Muscle of leg (tissue), 3 donors: ENCODE measurements at regions not wholly inside any gene's neighbourhood (a gene's known extent, or its start where the extent isn't known, plus 50 kb on each side); places are given as distances from the start of the nearest gene placed in this dataset.
A peak's percentile ranks its signal among the peaks of the same experiment; 100 is the strongest.
"Not testable (repeated sequence)": the region's sequence is repeated elsewhere in the genome, so short reads cannot be mapped to it uniquely, and the experiment has no call there.

Experiments
- DNase-seq: peaks from one replicate; pipeline ENCODE4 v3.0.0; 2013
- H3K27ac ChIP-seq: one replicate; pipeline ENCODE4 v1.5.1; 2013; ENCODE audit warnings: mild to moderate bottlenecking, low read length, control low read depth
- H3K27me3 ChIP-seq: one replicate; pipeline ENCODE4 v1.6.1; 2013; ENCODE audit warnings: low read length; ENCODE audit not compliant: control insufficient read depth, insufficient read depth
- H3K36me3 ChIP-seq: one replicate; pipeline ENCODE4 v1.6.1; 2013; ENCODE audit warnings: low read length; ENCODE audit not compliant: control insufficient read depth, insufficient read depth
- H3K4me1 ChIP-seq: one replicate; pipeline ENCODE4 v1.6.1; 2013; ENCODE audit warnings: low read length; ENCODE audit not compliant: control insufficient read depth, insufficient read depth
- H3K4me3 ChIP-seq: one replicate; pipeline ENCODE4 v1.5.1; 2013; ENCODE audit warnings: low read length, control low read depth
- H3K9me3 ChIP-seq: replicated peaks from 2 replicates; pipeline ENCODE4 v1.6.1; 2013; ENCODE audit warnings: low read depth, low read length; ENCODE audit not compliant: control insufficient read depth
- WGBS: methylation state at CpG from one replicate; pipeline ENCODE4 v1.1.5; 2013; ENCODE audit warnings: missing lambda C conversion rate; ENCODE audit not compliant: insufficient coverage; 5-methylcytosine and 5-hydroxymethylcytosine counted together

- Histone ChIP-seq H3K27ac (no peak overlapping the region), H3K36me3 (no peaks in the 10 kb centered on the region), H3K9me3 (no peaks in the 10 kb centered on the region), H3K27me3 (no peaks in the 10 kb centered on the region), H3K4me1 (peaks cover 6% of the 10 kb centered on the region), H3K4me3 (no peak overlapping the region)
- no peak for DNase-seq
- WGBS = 100% methylated on average over 2 of the region's 4 CpGs
Observed at GRCh38 chr21:34219334-34220060, 144.3 kb upstream of the KCNE2 start.

GRCh38 chr21:34220556-34221195 lies 143.1 kb upstream of the KCNE2 start:
- DNase-seq = no peak
- H3K27me3 ChIP-seq = no peaks in the 10 kb centered on the region
- WGBS = no CpG with 5 or more reads among the region's 1 CpG
- no peak overlapping the region for H3K27ac ChIP-seq
- H3K4me1 ChIP-seq = peaks cover 5% of the 10 kb centered on the region
- no peaks in the 10 kb centered on the region for H3K36me3 ChIP-seq
- H3K4me3 ChIP-seq = no peak overlapping the region
- no peaks in the 10 kb centered on the region for H3K9me3 ChIP-seq

- 86% methylated on average over 5 of the region's 11 CpGs for WGBS
- peaks cover 2% of the 10 kb centered on the region for H3K4me1 ChIP-seq
- H3K9me3 ChIP-seq = no peaks in the 10 kb centered on the region
- DNase-seq = peak; percentile 48
- no peaks in the 10 kb centered on the region for H3K36me3 ChIP-seq
- H3K27ac ChIP-seq = no peak overlapping the region
- H3K27me3 ChIP-seq = no peaks in the 10 kb centered on the region
- no peak overlapping the region for H3K4me3 ChIP-seq
Observed at GRCh38 chr21:34221331-34222030, 142.3 kb upstream of the KCNE2 start.

- DNase-seq = no peak
- no peak overlapping the region for H3K27ac ChIP-seq
- no peaks in the 10 kb centered on the region for H3K9me3 ChIP-seq
- no peaks in the 10 kb centered on the region for H3K27me3 ChIP-seq
- WGBS = 87% methylated on average over 12 of the region's 14 CpGs
- no peak overlapping the region for H3K4me3 ChIP-seq
- no peaks in the 10 kb centered on the region for H3K36me3 ChIP-seq
- H3K4me1 ChIP-seq = no peaks in the 10 kb centered on the region
Observed at GRCh38 chr21:34222031-34222335, 141.8 kb upstream of the KCNE2 start.

- Histone ChIP-seq H3K4me1 (no peaks in the 10 kb centered on the region), H3K4me3 (no peak overlapping the region), H3K9me3 (no peaks in the 10 kb centered on the region), H3K27me3 (no peaks in the 10 kb centered on the region), H3K36me3 (no peaks in the 10 kb centered on the region), H3K27ac (no peak overlapping the region)
- no peak for DNase-seq
- no CpG with 5 or more reads among the region's 2 CpGs for WGBS
Observed at GRCh38 chr21:34223376-34223775, 140.4 kb upstream of the KCNE2 start.

- Histone ChIP-seq H3K36me3 (no peaks in the 10 kb centered on the region), H3K4me3 (no peak overlapping the region), H3K4me1 (no peaks in the 10 kb centered on the region), H3K27me3 (no peaks in the 10 kb centered on the region), H3K27ac (no peak overlapping the region), H3K9me3 (no peaks in the 10 kb centered on the region)
- DNase-seq = peak; percentile 16
- 65% methylated on average over 4 of the region's 7 CpGs for WGBS
Observed at GRCh38 chr21:34227386-34227852, 136.4 kb upstream of the KCNE2 start.

GRCh38 chr21:34228792-34229191 lies 135.0 kb upstream of the KCNE2 start:
- Histone ChIP-seq H3K27ac (no peak overlapping the region), H3K9me3 (no peaks in the 10 kb centered on the region), H3K4me3 (no peak overlapping the region), H3K4me1 (no peaks in the 10 kb centered on the region), H3K27me3 (no peaks in the 10 kb centered on the region), H3K36me3 (no peaks in the 10 kb centered on the region)
- DNase-seq = no peak
- 100% methylated on average over 3 of the region's 4 CpGs for WGBS

GRCh38 chr21:34229353-34229752 lies 134.5 kb upstream of the KCNE2 start:
- no peaks in the 10 kb centered on the region for H3K36me3 ChIP-seq
- no CpG with 5 or more reads among the region's 4 CpGs for WGBS

GRCh38 chr21:34233741-34234140 lies 130.1 kb upstream of the KCNE2 start:
- not testable (repeated sequence) for H3K4me1 ChIP-seq, H3K27ac ChIP-seq, H3K27me3 ChIP-seq, H3K9me3 ChIP-seq, H3K4me3 ChIP-seq, H3K36me3 ChIP-seq, DNase-seq
- no CpG with 5 or more reads among the region's 6 CpGs for WGBS

More at GRCh38 chr21:34229353-34229752, 134.5 kb upstream of the KCNE2 start:
- Histone ChIP-seq H3K9me3 (no peaks in the 10 kb centered on the region), H3K27me3 (no peaks in the 10 kb centered on the region), H3K27ac (no peak overlapping the region), H3K4me3 (no peak overlapping the region), H3K4me1 (no peaks in the 10 kb centered on the region)
- DNase-seq = no peak

GRCh38 chr21:34235514-34235913 lies 128.3 kb upstream of the KCNE2 start:
- Histone ChIP-seq H3K36me3 (no peaks in the 10 kb centered on the region), H3K27me3 (no peaks in the 10 kb centered on the region), H3K4me3 (no peak overlapping the region), H3K9me3 (peaks cover 4% of the 10 kb centered on the region), H3K4me1 (no peaks in the 10 kb centered on the region), H3K27ac (no peak overlapping the region)
- DNase-seq = no peak
- WGBS = 20% methylated on average over 1 of the region's 1 CpG
